ENCODE measurements at regions not wholly inside any gene's neighbourhood (a gene's known extent, or its start where the extent isn't known, plus 50 kb on each side); places are given as distances from the start of the nearest gene placed in this dataset.

GRCh38 chr7:114026486-114027089 lies 107.8 kb upstream of the PPP1R3A start:
- Histone ChIP-seq H3K9me3 (ENCODE audit: control insufficient read depth, insufficient read depth, low read length) (no peaks in the 10 kb centered on the region), H3K9ac (ENCODE audit: low read depth, low read length) (no peak overlapping the region), H3K4me1 (ENCODE audit: insufficient read depth, low read length) (no peaks in the 10 kb centered on the region), H3K36me3 (ENCODE audit: insufficient read depth, low read length) (no peaks in the 10 kb centered on the region)

- no peaks in the 10 kb centered on the region for H3K9me3 ChIP-seq (ENCODE audit: control insufficient read depth, insufficient read depth, low read length)
- H3K36me3 ChIP-seq (ENCODE audit: insufficient read depth, low read length): no peaks in the 10 kb centered on the region
- no peaks in the 10 kb centered on the region for H3K4me1 ChIP-seq (ENCODE audit: insufficient read depth, low read length)
- no peak overlapping the region for H3K9ac ChIP-seq (ENCODE audit: low read depth, low read length)
Observed at GRCh38 chr7:114021135-114021534, 102.3 kb upstream of the PPP1R3A start.

- Histone ChIP-seq H3K4me1 (ENCODE audit: insufficient read depth, low read length) (no peaks in the 10 kb centered on the region), H3K9me3 (ENCODE audit: control insufficient read depth, insufficient read depth, low read length) (no peaks in the 10 kb centered on the region), H3K36me3 (ENCODE audit: insufficient read depth, low read length) (no peaks in the 10 kb centered on the region)
Observed at GRCh38 chr7:114008696-114009095, 89.9 kb upstream of the PPP1R3A start.

GRCh38 chr7:114007386-114007785 lies 88.6 kb upstream of the PPP1R3A start:
- Histone ChIP-seq H3K9ac (ENCODE audit: low read depth, low read length) (no peak overlapping the region), H3K36me3 (ENCODE audit: insufficient read depth, low read length) (no peaks in the 10 kb centered on the region), H3K4me1 (ENCODE audit: insufficient read depth, low read length) (no peaks in the 10 kb centered on the region), H3K9me3 (ENCODE audit: control insufficient read depth, insufficient read depth, low read length) (no peaks in the 10 kb centered on the region)

More at GRCh38 chr7:114008696-114009095, 89.9 kb upstream of the PPP1R3A start:
- H3K9ac ChIP-seq (ENCODE audit: low read depth, low read length): no peak overlapping the region

GRCh38 chr7:113998934-113999333 lies 80.1 kb upstream of the PPP1R3A start:
- no peaks in the 10 kb centered on the region for H3K4me1 ChIP-seq (ENCODE audit: insufficient read depth, low read length)
- H3K9me3 ChIP-seq (ENCODE audit: control insufficient read depth, insufficient read depth, low read length): no peaks in the 10 kb centered on the region
- H3K9ac ChIP-seq (ENCODE audit: low read depth, low read length): no peak overlapping the region
- H3K36me3 ChIP-seq (ENCODE audit: insufficient read depth, low read length): no peaks in the 10 kb centered on the region

- Histone ChIP-seq H3K4me1 (ENCODE audit: insufficient read depth, low read length) (no peaks in the 10 kb centered on the region), H3K9ac (ENCODE audit: low read depth, low read length) (no peak overlapping the region), H3K36me3 (ENCODE audit: insufficient read depth, low read length) (no peaks in the 10 kb centered on the region), H3K9me3 (ENCODE audit: control insufficient read depth, insufficient read depth, low read length) (no peaks in the 10 kb centered on the region)
Observed at GRCh38 chr7:113996405-113996804, 77.6 kb upstream of the PPP1R3A start.

- Histone ChIP-seq H3K9ac (ENCODE audit: low read depth, low read length) (no peak overlapping the region), H3K9me3 (ENCODE audit: control insufficient read depth, insufficient read depth, low read length) (no peaks in the 10 kb centered on the region; the same call in 1 of the 2 replicates), H3K4me1 (ENCODE audit: insufficient read depth, low read length) (no peaks in the 10 kb centered on the region), H3K36me3 (ENCODE audit: insufficient read depth, low read length) (no peaks in the 10 kb centered on the region)
Observed at GRCh38 chr7:113986216-113986615, 67.4 kb upstream of the PPP1R3A start.

GRCh38 chr7:113976508-113976907 lies 57.7 kb upstream of the PPP1R3A start:
- Histone ChIP-seq H3K9me3 (ENCODE audit: control insufficient read depth, insufficient read depth, low read length) (no peaks in the 10 kb centered on the region), H3K9ac (ENCODE audit: low read depth, low read length) (no peak overlapping the region), H3K4me1 (ENCODE audit: insufficient read depth, low read length) (no peaks in the 10 kb centered on the region), H3K36me3 (ENCODE audit: insufficient read depth, low read length) (no peaks in the 10 kb centered on the region)

GRCh38 chr7:113968713-113969112 lies 49.9 kb upstream of the PPP1R3A start:
- H3K36me3 ChIP-seq (ENCODE audit: insufficient read depth, low read length): no peaks in the 10 kb centered on the region
- no peaks in the 10 kb centered on the region for H3K9me3 ChIP-seq (ENCODE audit: control insufficient read depth, insufficient read depth, low read length)
- H3K9ac ChIP-seq (ENCODE audit: low read depth, low read length): no peak overlapping the region
- H3K4me1 ChIP-seq (ENCODE audit: insufficient read depth, low read length): no peaks in the 10 kb centered on the region

All from ES-I3 (cell line).